ENCODE measurements at regions not wholly inside any gene's neighbourhood (a gene's known extent, or its start where the extent isn't known, plus 50 kb on each side); places are given as distances from the start of the nearest gene placed in this dataset.
A peak's percentile ranks its signal among the peaks of the same experiment; 100 is the strongest.
"Not testable (repeated sequence)": the region's sequence is repeated elsewhere in the genome, so short reads cannot be mapped to it uniquely, and the experiment has no call there.

DNA sequence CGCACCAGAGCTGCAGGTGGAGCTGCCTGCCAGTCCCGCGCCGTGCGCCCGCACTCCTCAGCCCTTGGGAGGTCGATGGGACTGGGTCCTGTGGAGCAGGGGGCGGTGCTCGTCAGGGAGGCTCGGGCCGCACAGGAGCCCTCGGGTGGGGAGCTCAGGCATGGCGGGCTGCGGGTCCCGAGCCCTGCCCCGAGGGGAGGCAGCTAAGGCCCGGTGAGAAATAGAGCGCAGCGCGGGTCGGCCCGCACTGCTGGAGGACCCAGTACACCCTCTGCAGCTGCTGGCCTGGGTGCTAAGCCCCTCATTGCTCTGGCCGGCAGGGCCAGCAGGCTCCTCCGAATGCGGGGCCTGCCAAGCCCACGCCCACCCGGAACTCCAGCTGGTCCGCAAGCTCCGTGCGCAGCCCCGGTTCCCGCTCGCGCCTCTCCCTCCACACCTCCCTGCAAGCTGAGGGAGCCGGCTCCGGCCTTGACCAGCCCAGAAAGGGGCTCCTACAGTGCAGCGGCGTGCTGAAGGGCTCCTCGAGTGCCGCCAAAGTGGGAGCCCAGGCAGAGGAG lies 403.7 kb upstream of the KLHL1 start:
- not testable (repeated sequence) for DNase-seq (ENCODE audit: low spot score)

DNA sequence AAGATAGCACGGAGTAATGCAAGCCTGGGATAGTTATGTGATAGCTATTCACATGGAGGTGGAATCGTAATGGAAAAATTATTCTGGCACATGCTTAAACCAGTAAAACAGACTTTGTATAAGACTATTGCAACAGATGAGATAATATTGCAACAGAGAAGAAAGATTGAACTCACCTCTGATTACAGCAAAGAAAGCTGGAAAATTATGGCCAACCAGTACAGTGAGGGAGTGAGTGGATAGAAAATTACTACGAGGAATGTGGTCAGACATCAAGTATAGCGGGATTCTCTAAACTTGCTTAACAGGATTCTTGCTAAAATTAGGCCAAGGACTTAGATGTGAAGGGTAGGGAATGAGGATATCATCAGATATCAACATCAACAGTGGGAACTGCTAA lies 397.6 kb upstream of the KLHL1 start:
- DNase-seq (ENCODE audit: low spot score), result peak; percentile 14

DNA sequence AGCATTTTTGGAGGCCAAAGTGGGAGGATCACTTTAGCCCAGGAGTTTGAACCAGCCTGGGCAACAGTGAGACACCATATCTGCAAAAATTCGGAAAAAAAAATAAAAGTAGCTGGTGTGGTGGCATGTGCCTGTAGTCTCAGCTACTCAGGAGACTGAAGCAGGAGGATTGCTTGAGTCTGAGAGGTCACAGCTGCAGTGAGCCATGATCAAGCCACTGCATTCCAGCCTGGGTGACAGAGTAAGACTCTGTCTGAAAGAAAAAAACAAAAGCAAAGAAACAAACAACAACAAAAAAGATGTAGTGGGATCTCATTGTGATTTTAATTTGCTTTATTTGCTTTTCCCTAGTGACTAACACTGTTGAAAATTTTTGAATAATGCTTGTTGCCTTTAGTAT lies 394.7 kb upstream of the KLHL1 start:
- no peak for DNase-seq (ENCODE audit: low spot score)

DNA sequence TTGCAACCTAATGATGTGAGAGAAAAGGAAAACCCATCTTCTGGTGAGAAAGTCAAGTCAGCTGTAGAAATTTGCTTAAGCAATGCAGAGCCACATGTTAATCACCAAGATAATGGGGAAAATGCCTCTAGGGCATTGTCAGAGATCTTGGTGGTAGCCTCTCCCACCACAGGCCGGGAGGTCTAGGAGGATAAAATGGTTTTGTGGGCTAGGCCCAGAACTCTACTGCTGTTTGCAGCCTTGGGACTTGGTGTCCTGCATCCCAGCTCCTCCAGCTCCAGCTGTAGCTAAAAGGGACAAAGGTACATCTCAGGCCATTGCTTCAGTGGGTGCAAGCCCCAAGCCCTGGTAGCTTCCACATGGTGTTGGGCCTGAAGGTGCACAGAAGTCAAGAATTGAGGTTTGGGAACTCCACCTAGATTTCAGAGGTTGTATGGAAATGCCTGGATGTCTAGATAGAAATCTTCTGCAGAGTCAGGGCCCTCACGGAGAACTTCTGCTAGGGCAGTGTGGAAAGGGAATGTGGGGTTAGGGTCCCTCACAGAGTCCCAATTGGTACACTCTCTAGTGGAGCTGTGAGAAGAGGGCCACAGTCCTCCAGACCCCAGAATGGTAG lies 382.2 kb upstream of the KLHL1 start:
- DNase-seq (ENCODE audit: low spot score), result no peak

DNA sequence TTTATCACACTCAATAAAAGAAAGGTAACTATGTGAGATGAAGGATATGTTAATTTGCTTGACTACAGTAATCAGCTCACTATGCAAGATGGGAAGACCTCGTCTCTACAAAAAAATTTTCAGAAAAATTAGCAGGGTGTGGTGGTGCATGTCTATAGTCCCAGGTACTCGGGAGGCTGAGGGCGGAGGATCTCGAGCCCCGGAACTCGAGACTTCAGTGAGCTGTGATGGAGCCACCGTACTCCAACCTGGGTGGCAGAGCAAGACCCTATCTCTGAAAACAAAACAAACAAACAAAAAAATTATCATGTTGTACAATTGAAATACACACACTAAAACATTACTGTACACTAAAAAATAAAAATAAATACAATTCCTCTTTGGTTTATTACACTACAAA lies 376.7 kb upstream of the KLHL1 start:
- DNase-seq (ENCODE audit: low spot score), result no peak

DNA sequence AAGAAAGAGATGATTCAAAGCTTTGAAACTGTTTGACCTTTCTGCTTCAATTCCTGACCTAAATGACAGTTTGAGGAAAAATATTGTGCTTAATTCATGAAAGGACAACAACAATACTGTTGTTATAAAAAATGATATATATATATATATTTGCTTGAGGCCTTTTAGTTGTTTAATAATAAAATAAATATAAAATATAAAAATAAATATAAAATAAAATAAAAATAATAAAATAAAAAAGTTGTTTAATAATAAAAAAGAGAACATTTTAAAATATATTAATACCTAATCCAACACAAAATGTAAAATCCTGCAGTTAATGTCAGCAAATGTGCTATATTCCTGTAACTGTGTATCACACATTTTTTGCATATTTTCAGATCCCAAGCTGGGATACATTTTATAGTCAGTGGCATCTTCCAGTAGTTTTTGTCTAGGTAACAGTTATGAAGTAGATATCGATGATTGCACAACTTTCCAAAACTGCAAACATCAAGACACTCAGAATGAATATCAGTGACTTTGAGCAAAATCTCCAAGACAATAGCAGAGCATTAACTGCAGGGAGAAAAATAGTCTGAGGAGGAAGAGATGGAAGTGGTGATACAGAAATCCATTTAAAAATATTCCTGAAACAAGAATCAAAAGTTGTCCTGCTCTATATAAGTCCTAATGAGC lies 375.5 kb upstream of the KLHL1 start:
- no peak for DNase-seq (ENCODE audit: low spot score)

DNA sequence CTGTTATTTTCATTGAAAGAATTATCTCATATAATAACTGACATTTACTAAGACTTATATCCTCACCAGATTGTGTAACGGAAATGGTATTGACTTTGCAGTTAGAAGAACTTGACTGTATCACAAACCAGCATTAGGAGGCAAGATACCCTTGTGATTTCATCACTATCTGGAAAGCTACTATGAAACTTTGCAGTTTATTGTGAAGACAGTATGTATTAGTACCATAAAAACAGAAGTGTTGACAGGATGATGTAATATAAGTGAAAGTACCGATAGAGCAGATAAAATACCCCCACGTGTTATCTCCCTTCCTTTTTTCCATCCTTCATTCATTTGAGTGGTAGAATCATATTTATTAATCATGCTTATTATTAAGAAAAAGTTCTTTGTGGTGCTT lies 365.7 kb upstream of the KLHL1 start:
- DNase-seq (ENCODE audit: low spot score), result peak; percentile 2

DNA sequence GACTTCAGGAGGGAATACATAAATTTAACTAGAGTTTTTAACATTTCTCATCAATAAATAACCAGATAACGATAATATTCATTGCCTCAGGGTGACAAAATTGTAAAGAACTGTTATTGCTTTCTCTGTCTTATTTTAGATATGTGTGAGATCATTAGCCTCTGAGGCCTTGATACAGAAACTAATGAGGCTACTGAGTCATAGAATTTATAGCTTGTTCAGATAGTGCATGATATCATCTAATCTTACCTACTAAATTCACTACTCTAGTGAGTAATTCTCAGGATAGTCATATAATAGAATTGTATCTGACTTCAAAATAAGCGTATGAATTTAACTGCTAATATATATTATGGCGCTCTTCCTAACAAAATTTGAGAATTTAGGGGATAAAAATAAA lies 360.8 kb upstream of the KLHL1 start:
- DNase-seq (ENCODE audit: low spot score), result no peak

DNA sequence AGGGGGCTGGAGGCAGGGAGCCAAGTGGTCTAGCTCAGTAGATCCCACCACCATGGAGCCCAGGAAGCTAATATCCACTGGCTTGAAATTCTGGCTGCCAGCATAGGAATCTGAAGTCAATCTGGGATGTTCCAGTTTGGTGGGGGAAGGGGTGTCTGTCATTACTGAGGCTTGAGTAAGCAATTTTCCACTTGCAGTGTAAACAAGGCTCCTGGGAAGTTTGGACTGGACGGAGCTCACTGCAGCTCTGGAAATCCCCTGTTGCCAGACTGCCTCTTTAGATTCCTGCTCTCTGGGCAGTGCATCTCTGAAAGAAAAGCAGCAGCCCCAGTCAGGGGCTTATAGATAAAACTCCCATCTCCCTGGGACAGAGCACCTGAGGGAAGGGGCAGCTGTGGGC lies 349.2 kb upstream of the KLHL1 start:
- peak; percentile 6 for DNase-seq (ENCODE audit: low spot score)

DNA sequence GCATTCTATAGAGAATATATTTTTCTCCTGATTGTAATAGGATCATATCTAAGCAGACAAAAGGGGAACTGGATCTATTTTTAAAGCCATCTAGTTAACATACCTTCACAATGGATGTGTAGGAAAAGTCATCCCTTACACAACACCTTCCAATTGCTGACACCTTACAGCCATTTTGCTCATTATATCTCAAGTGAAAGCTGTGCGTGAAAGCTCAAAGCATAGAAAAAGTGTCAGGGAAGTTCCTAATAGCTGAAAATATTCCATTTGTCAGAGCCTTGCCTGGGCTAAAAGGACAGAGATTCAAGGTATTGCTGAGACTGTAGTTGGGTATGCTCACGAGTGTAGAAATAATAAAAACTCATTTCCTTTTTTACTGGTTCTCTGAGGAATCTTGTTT lies 340.6 kb upstream of the KLHL1 start:
- DNase-seq (ENCODE audit: low spot score), result no peak

DNA sequence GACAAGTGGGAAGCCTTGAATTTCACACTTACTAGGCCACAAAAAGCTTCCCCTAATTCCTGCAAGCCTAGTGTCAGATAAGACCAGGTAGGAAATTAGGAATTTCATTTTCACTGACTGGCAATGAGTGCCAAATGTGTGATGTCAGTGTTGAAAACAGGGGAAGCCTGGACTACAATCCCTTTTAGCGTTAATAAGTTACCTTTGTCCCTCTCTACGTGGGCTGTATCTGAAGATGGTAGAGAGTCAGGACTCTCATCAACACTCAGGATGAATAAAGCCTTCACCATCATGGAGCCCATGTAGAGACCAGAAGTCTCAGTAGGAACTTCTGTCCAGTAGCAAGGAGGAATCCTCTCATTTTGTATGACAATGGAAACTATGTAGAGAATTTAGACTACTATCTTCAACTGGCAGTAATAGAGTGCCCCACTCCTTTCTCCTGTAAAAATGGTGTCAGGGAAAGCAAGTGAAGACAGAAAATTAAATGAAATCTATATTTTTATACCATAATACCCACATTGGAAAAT lies 324.1 kb upstream of the KLHL1 start:
- no peak for DNase-seq (ENCODE audit: low spot score)

DNA sequence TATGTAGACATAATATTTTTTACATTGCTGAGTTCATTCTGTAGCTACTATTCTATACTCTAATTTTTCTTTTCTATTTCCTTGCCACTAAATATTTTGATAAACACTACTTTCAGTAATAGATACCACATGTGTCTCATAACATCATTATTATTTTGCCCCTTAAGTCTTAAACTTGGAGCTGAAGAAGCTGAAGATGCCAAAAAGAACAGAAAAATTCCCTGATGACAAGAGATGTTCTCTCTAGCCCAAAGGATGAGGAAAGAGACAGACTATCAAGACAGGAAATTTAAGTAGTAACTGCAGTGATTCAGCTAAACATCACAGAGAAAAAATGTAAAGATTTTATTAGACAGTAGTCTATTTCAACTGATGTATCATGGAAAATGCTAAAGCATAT lies 322.0 kb upstream of the KLHL1 start:
- no peak for DNase-seq (ENCODE audit: low spot score)

DNA sequence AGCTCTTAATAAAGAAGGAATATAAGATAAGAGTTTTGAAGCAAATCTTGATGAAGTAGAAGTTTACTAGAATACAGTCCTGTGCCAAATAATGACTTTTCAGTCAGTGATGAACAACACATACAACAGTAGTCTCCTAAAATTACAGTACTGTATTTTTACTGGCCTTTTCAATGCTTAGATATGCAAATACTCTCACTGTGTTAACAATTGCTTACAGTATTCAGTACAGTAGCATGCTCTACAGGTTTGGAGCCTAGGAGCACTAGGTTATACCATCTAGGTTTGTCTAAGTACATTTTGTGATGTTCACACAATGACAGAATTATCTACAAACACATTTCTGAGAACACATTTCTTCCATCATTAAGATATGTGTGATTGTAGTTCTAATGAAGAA lies 316.7 kb upstream of the KLHL1 start:
- no peak for DNase-seq (ENCODE audit: low spot score)

DNA sequence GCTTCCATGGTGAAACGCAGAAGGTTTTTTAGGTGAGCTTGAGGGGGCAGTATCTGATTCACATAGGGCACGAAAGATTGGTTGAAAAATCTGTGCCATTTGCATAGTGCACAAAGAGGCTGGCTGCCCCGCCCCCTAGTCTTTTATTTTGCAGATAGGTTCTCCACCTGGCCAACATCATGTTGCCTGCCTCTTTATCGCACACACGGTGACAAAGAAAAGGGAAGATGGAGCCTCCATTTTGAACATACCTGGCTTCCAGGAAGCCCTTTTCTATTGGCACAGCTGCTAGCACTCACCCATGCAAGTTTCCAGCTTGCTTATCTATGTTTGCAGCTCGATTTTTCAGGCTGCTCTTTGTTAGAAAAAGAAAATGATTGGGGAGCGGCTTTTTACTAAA lies 316.2 kb upstream of the KLHL1 start:
- no peak for DNase-seq (ENCODE audit: low spot score)

DNA sequence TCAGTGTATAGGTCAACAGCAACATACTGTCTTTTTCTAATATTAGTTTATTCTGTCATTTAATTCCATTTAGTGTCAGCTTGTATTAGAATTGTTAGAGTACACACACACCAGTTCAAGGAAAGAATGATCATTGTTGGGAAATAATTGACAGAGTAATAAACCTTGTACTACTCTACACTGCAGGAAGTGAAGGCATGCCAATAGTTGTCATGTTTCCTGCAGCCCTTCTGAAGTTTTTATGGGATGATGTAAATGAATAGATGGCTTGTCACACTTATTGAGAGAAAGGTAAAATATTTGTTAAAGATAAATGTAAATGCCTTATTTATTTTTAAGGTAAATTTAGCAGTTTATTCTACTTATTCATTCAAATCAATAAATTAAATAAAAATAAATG lies 306.9 kb upstream of the KLHL1 start:
- DNase-seq (ENCODE audit: low spot score), result no peak

DNA sequence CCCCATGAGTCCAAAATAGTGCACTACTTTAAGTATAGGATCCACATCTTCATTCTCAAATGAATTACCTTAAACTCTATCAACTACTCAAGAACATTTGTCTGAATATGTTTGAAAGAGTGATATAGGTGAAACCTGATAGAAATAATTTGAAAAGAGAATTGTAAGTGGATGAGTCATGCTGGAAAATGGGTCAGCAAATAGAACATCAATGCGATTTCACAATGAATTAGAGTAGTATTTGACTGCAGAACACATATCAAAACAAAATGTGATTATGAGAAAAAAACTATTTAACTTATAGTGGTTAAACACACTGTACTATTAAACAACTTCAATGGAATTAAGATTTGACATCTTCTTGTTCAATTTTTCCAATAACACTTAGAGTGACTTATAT lies 300.6 kb upstream of the KLHL1 start:
- DNase-seq (ENCODE audit: low spot score), result no peak

DNA sequence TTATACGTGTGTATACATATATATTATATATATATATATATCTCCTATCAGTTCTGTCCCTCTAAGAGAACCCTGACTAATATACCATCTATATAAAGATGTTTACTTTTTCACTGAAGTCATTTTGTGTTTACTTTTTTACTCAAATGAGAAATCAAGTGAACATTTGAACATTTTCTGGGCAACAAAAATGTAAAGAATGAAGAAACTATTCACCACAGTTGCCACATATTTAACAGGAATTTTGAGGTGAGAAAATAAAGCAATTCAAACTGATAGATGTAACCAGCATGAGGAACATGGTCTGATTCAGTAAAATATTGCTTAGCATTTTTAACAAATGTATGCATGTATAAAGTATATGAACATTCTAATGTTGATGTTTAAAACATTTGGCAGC lies 299.2 kb upstream of the KLHL1 start:
- DNase-seq (ENCODE audit: low spot score), result no peak

DNA sequence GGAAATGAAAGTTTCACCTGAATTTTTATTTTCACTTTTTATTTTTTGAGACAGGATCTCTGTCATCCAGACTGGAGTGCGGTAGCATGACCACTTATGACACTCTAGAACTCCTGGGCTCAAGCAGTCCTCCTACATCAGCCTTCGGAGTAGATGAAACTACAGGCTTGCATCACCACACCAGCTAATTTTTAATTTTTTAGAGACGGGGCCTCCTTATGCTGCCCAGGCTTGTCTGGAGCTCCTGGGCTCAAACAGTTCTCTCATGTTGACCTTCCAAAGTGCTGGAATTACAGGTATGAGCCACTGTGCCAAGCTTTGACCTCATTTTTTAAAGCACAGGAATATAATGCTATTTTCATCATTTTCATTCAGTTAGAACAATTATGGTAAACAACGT lies 297.0 kb upstream of the KLHL1 start:
- no peak for DNase-seq (ENCODE audit: low spot score)

DNA sequence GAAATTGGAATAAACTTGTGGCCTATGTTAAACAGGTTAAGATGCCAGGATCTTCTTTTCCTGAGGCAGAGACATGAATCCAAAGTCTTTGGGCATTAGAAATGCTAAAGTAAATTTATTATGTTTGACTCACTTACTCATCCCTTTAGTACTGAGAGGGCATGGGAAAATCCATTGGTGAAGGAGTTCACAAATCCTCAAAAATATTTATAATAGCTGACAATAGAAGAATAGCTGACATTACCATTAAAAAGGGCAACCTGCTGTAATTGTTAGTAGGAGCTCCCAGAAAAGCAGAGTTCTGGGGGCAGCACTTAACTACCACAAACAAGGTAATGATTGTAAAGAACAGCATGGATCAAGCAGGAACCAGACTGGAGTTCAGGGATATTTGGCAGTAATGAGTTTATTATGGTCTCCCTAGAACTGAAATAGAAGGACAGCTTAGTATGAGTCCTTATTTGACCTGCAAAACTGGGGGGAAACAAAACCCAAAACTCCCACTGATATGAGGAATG lies 285.8 kb upstream of the KLHL1 start:
- DNase-seq (ENCODE audit: low spot score), result no peak

DNA sequence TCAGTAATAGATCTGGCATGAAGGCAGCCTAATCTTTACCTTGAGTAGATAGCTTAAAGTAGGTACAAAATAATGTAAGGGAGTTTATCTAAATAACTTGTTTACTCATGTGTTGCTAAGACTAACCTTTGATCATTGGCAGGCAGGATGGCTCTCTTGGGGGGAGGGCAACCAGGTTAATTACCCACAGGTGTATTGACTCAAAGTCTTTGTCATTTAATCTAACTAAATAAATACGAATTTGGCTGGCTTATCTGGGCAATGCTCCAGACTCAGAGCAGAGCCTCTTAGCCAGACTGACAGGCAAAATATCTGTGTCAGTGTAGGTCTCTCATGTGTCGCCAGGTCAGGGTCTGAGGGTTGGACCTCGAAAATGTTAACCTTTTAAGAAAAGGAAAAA lies 283.4 kb upstream of the KLHL1 start:
- no peak for DNase-seq (ENCODE audit: low spot score)

DNA sequence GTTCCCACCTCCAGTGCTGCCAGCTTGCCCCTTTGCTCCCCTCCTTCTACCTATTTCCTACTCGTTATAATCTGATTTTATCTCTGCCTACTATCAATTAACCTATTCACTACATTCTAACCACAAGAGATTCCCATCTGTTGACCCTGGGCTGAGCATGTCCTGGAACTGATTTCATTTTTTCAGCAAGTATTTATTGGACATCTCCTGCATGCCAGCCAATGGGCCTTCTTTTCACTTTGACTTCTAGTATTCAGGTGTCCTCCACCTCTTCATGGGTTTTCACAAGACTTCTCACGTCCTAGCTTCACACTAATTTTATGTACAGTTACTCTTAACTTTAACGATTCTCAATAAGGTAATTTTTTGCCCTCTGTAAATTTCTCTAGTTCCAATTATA lies 282.7 kb upstream of the KLHL1 start:
- DNase-seq (ENCODE audit: low spot score), result no peak

DNA sequence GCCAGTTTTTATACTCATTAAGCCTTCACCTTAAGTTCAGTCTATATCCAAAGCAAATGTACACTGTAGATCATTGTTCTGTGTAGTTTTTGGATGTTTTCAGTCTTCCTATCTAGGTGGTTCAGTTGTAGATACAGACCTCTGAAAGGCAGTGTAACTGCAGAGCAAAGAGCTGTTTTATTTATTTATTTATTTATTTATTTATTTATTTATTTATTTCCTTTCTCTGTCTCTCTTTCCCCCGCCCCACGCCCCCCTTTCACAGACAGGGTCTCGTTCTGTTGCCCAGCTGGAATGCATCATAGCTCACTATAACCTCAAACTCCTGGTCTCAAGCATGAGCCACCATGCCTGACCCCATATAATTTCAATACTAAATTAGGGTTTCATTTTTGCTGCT lies 281.8 kb upstream of the KLHL1 start:
- no peak for DNase-seq (ENCODE audit: low spot score)

DNA sequence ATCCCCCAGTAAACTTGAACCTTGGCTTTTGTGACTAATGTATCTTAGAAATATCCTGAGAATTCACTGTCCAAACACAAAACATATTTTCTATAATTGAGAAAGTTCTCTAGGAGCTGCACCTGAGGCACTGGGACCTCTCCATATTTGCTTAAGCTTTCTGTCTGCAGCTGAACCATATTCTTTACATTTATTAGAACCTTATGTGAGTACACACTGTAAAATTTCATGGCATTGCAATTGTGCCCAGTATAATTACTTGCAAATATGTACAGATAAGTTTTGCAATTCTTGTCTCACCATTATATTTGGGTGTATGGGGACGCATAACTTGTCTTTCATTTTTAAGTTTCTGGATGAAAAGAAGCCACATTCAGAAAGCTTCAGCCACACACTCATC lies 280.7 kb upstream of the KLHL1 start:
- no peak for DNase-seq (ENCODE audit: low spot score)

DNA sequence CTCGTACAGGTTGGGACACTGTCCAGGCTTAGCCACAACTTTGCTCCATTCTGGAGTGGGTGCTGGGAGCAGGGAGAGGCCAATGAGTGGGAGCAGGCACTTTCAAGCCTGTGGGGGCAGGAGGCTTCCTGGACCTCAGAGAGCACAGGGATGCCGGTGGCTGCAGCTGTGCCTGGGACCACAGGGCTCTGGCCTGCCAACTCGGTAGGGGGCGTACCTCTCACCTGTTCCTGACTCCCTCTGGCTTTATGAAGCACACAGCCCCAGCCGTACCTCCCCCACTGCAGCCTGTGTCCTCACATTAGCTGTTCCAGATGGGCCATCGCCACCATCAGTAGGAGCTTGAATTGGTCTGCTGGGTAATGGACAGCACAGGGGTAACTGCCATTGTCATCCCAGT lies 278.7 kb upstream of the KLHL1 start:
- no peak for DNase-seq (ENCODE audit: low spot score)
